ENCODE measurements at regions not wholly inside any gene's neighbourhood (a gene's known extent, or its start where the extent isn't known, plus 50 kb on each side); places are given as distances from the start of the nearest gene placed in this dataset.

- TF ChIP-seq, protein P1, sequence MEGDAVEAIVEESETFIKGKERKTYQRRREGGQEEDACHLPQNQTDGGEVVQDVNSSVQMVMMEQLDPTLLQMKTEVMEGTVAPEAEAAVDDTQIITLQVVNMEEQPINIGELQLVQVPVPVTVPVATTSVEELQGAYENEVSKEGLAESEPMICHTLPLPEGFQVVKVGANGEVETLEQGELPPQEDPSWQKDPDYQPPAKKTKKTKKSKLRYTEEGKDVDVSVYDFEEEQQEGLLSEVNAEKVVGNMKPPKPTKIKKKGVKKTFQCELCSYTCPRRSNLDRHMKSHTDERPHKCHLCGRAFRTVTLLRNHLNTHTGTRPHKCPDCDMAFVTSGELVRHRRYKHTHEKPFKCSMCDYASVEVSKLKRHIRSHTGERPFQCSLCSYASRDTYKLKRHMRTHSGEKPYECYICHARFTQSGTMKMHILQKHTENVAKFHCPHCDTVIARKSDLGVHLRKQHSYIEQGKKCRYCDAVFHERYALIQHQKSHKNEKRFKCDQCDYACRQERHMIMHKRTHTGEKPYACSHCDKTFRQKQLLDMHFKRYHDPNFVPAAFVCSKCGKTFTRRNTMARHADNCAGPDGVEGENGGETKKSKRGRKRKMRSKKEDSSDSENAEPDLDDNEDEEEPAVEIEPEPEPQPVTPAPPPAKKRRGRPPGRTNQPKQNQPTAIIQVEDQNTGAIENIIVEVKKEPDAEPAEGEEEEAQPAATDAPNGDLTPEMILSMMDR (IDR thresholded peaks at IDR 0.05) = no peak
- TF ChIP-seq POLR2A (IDR thresholded peaks at IDR 0.05) = no peak
Observed at GRCh38 chr7:66529883-66530610, 98.6 kb upstream of the KCTD7 start.
